ENCODE measurements at regions not wholly inside any gene's neighbourhood (a gene's known extent, or its start where the extent isn't known, plus 50 kb on each side); places are given as distances from the start of the nearest gene placed in this dataset.

GRCh38 chr12:131491155-131491554 is 219.7 kb upstream of the SFSWAP start:
- Histone ChIP-seq H3K9me3 (ENCODE audit: low read depth) (no peaks in the 10 kb centered on the region), H3K27ac (no peak overlapping the region), H3K27me3 (no peaks in the 10 kb centered on the region), H3K4me1 (ENCODE audit: low read depth) (no peaks in the 10 kb centered on the region), H3K4me3 (no peak overlapping the region), H3K36me3 (no peaks in the 10 kb centered on the region)
- DNase-seq (ENCODE audit: low read depth in 1 of 2, low spot score in 1 of 2) = no peak
- TF ChIP-seq CTCF (IDR thresholded peaks at IDR 0.05; ENCODE audit: low read depth, low read length) = no peak

- H3K4me1 ChIP-seq (ENCODE audit: low read depth) = no peaks in the 10 kb centered on the region
- no peaks in the 10 kb centered on the region for H3K36me3 ChIP-seq
- no peak for TF ChIP-seq CTCF (IDR thresholded peaks at IDR 0.05; ENCODE audit: low read depth, low read length)
- no peaks in the 10 kb centered on the region for H3K27me3 ChIP-seq
- H3K27ac ChIP-seq = no peak overlapping the region
- no peak overlapping the region for H3K4me3 ChIP-seq
- no peak for DNase-seq (ENCODE audit: low read depth in 1 of 2, low spot score in 1 of 2)
- no peaks in the 10 kb centered on the region for H3K9me3 ChIP-seq (ENCODE audit: low read depth)
Observed at GRCh38 chr12:131491916-131492490, 218.9 kb upstream of the SFSWAP start.

- Histone ChIP-seq H3K36me3 (no peaks in the 10 kb centered on the region), H3K9me3 (ENCODE audit: low read depth) (no peaks in the 10 kb centered on the region), H3K27me3 (no peaks in the 10 kb centered on the region), H3K4me1 (ENCODE audit: low read depth) (no peaks in the 10 kb centered on the region), H3K27ac (no peak overlapping the region), H3K4me3 (no peak overlapping the region)
- no peak for TF ChIP-seq CTCF (IDR thresholded peaks at IDR 0.05; ENCODE audit: low read depth, low read length)
- no peak for DNase-seq (ENCODE audit: low read depth in 1 of 2, low spot score in 1 of 2)
Observed at GRCh38 chr12:131493068-131493826, 217.6 kb upstream of the SFSWAP start.

- Histone ChIP-seq H3K4me1 (ENCODE audit: low read depth) (no peaks in the 10 kb centered on the region), H3K27me3 (no peaks in the 10 kb centered on the region), H3K27ac (no peak overlapping the region), H3K9me3 (ENCODE audit: low read depth) (no peaks in the 10 kb centered on the region), H3K4me3 (no peak overlapping the region), H3K36me3 (no peaks in the 10 kb centered on the region)
- no peak for TF ChIP-seq CTCF (IDR thresholded peaks at IDR 0.05; ENCODE audit: low read depth, low read length)
- no peak for DNase-seq (ENCODE audit: low read depth in 1 of 2, low spot score in 1 of 2)
Observed at GRCh38 chr12:131494216-131494615, 216.7 kb upstream of the SFSWAP start.

- no peaks in the 10 kb centered on the region for H3K27me3 ChIP-seq
- no peaks in the 10 kb centered on the region for H3K4me1 ChIP-seq (ENCODE audit: low read depth)
- no peaks in the 10 kb centered on the region for H3K36me3 ChIP-seq
- no peaks in the 10 kb centered on the region for H3K9me3 ChIP-seq (ENCODE audit: low read depth)
- H3K4me3 ChIP-seq = no peak overlapping the region
- no peak for TF ChIP-seq CTCF (IDR thresholded peaks at IDR 0.05; ENCODE audit: low read depth, low read length)
- H3K27ac ChIP-seq = no peak overlapping the region
- DNase-seq (ENCODE audit: low read depth in 1 of 2, low spot score in 1 of 2) = no peak
Observed at GRCh38 chr12:131494741-131495524, 216.0 kb upstream of the SFSWAP start.
